Activated naive CD4-positive, alpha-beta T cell treated with anti-CD3 and anti-CD28 coated beads for 36 hours (primary cell): ENCODE measurements at regions not wholly inside any gene's neighbourhood (a gene's known extent, or its start where the extent isn't known, plus 50 kb on each side); places are given as distances from the start of the nearest gene placed in this dataset.
"Not testable (repeated sequence)": the region's sequence is repeated elsewhere in the genome, so short reads cannot be mapped to it uniquely, and the experiment has no call there.

ENCODE experiments used
- CTCF ChIA-PET: fragments of 350-600 bp; sonication (Branson Sonifier 250); formaldehyde crosslinking; loops from one replicate; lab custom pipeline; 2021; ENCODE audit warnings: antibody characterized with exemption; lab: Charles Lee
- DNase-seq: peaks from one replicate; pipeline ENCODE4 v3.0.0-alpha.2; 2020
- H3K27ac Mint-ChIP-seq: one replicate; pipeline ENCODE4 v1.8.0; 2021; ENCODE audit warnings: mild to moderate bottlenecking, mixed read lengths
- H3K27me3 Mint-ChIP-seq: one replicate; pipeline ENCODE4 v1.8.0; 2021; ENCODE audit warnings: low read depth, mixed read lengths
- H3K36me3 Mint-ChIP-seq: one replicate; pipeline ENCODE4 v1.8.0; 2021; ENCODE audit warnings: low read depth, mixed read lengths
- H3K4me1 Mint-ChIP-seq: one replicate; pipeline ENCODE4 v1.8.0; 2021; ENCODE audit warnings: low read depth, mixed read lengths
- H3K4me3 Mint-ChIP-seq: one replicate; pipeline ENCODE4 v1.8.0; 2021; ENCODE audit warnings: mild to moderate bottlenecking, moderate library complexity, mixed read lengths
- H3K9me3 Mint-ChIP-seq: one replicate; pipeline ENCODE4 v1.8.0; 2021; ENCODE audit warnings: mixed read lengths
- intact Hi-C: fragments of 100-400 bp; cut with micrococcal nuclease; formaldehyde crosslinking; loops from one replicate; pipeline ENCODE4 v1.15.1; 2023

- H3K4me1 Mint-ChIP-seq = no peaks in the 10 kb centered on the region
- no peak for DNase-seq
- peaks cover 10% of the 10 kb centered on the region for H3K9me3 Mint-ChIP-seq
- no peaks in the 10 kb centered on the region for H3K36me3 Mint-ChIP-seq
- no peak overlapping the region for H3K27ac Mint-ChIP-seq
- H3K27me3 Mint-ChIP-seq = no peaks in the 10 kb centered on the region
- CTCF ChIA-PET = no interaction called here
- intact Hi-C loops = no loop called here
- H3K4me3 Mint-ChIP-seq = no peak overlapping the region
Measured at GRCh38 chr9:106172265-106172664, 477.9 kb downstream of the TMEM38B start.

GRCh38 chr9:106174346-106174745 is 480.0 kb downstream of the TMEM38B start:
- H3K4me3 Mint-ChIP-seq = no peak overlapping the region
- H3K4me1 Mint-ChIP-seq = no peaks in the 10 kb centered on the region
- no peak for DNase-seq
- CTCF ChIA-PET = no interaction called here
- intact Hi-C loops = no loop called here
- no peaks in the 10 kb centered on the region for H3K36me3 Mint-ChIP-seq
- H3K27ac Mint-ChIP-seq = no peak overlapping the region
- no peaks in the 10 kb centered on the region for H3K27me3 Mint-ChIP-seq
- peaks cover 11% of the 10 kb centered on the region for H3K9me3 Mint-ChIP-seq

GRCh38 chr9:106177216-106177615 is 482.9 kb downstream of the TMEM38B start:
- H3K36me3 Mint-ChIP-seq = no peaks in the 10 kb centered on the region
- CTCF ChIA-PET = interaction anchor here (0.6 kb wide), 1 partner anchor 294 kb away, joined by 4 read pairs; no protein-coding TSS in a partner anchor
- intact Hi-C loops = no loop called here
- no peaks in the 10 kb centered on the region for H3K27me3 Mint-ChIP-seq
- H3K9me3 Mint-ChIP-seq = peaks cover 5% of the 10 kb centered on the region
- DNase-seq = no peak
- no peak overlapping the region for H3K27ac Mint-ChIP-seq
- no peaks in the 10 kb centered on the region for H3K4me1 Mint-ChIP-seq
- H3K4me3 Mint-ChIP-seq = no peak overlapping the region

- Mint-ChIP-seq H3K4me1 (no peaks in the 10 kb centered on the region), H3K27ac (no peak overlapping the region), H3K36me3 (no peaks in the 10 kb centered on the region), H3K27me3 (no peaks in the 10 kb centered on the region), H3K9me3 (peaks cover 5% of the 10 kb centered on the region), H3K4me3 (no peak overlapping the region)
- no peak for DNase-seq
- intact Hi-C loops = no loop called here
- CTCF ChIA-PET = no interaction called here
Measured at GRCh38 chr9:106179191-106179590, 484.9 kb downstream of the TMEM38B start.

- DNase-seq, CTCF ChIA-PET, H3K27ac Mint-ChIP-seq, intact Hi-C loops, H3K4me1 Mint-ChIP-seq, H3K4me3 Mint-ChIP-seq, H3K36me3 Mint-ChIP-seq, H3K27me3 Mint-ChIP-seq: not testable (repeated sequence)
- peaks cover 43% of the 10 kb centered on the region for H3K9me3 Mint-ChIP-seq
Measured at GRCh38 chr9:106203815-106204516, 509.6 kb downstream of the TMEM38B start.

GRCh38 chr9:106207298-106207697 is 513.0 kb downstream of the TMEM38B start:
- Mint-ChIP-seq H3K9me3 (peaks cover 26% of the 10 kb centered on the region), H3K4me1 (no peaks in the 10 kb centered on the region), H3K36me3 (no peaks in the 10 kb centered on the region), H3K27ac (no peak overlapping the region), H3K4me3 (no peak overlapping the region), H3K27me3 (no peaks in the 10 kb centered on the region)
- intact Hi-C loops = no loop called here
- no peak for DNase-seq
- CTCF ChIA-PET = no interaction called here

GRCh38 chr9:106218427-106218826 is 524.1 kb downstream of the TMEM38B start:
- Mint-ChIP-seq H3K27ac (no peak overlapping the region), H3K27me3 (no peaks in the 10 kb centered on the region), H3K9me3 (peaks cover 6% of the 10 kb centered on the region), H3K36me3 (no peaks in the 10 kb centered on the region), H3K4me3 (no peak overlapping the region), H3K4me1 (no peaks in the 10 kb centered on the region)
- intact Hi-C loops = no loop called here
- CTCF ChIA-PET = no interaction called here
- DNase-seq = no peak

GRCh38 chr9:106218854-106219253 is 524.5 kb downstream of the TMEM38B start:
- no peaks in the 10 kb centered on the region for H3K27me3 Mint-ChIP-seq
- intact Hi-C loops = no loop called here
- no peak overlapping the region for H3K27ac Mint-ChIP-seq
- H3K9me3 Mint-ChIP-seq = peaks cover 6% of the 10 kb centered on the region
- H3K4me3 Mint-ChIP-seq = no peak overlapping the region
- no peak for DNase-seq
- no peaks in the 10 kb centered on the region for H3K36me3 Mint-ChIP-seq
- H3K4me1 Mint-ChIP-seq = no peaks in the 10 kb centered on the region
- CTCF ChIA-PET = no interaction called here

- no peak overlapping the region for H3K4me3 Mint-ChIP-seq
- H3K27ac Mint-ChIP-seq = no peak overlapping the region
- CTCF ChIA-PET = no interaction called here
- no peaks in the 10 kb centered on the region for H3K27me3 Mint-ChIP-seq
- no peaks in the 10 kb centered on the region for H3K36me3 Mint-ChIP-seq
- intact Hi-C loops = no loop called here
- no peaks in the 10 kb centered on the region for H3K4me1 Mint-ChIP-seq
- DNase-seq = no peak
- H3K9me3 Mint-ChIP-seq = peaks cover 18% of the 10 kb centered on the region
Measured at GRCh38 chr9:106220415-106220814, 526.1 kb downstream of the TMEM38B start.

- no peaks in the 10 kb centered on the region for H3K4me1 Mint-ChIP-seq
- CTCF ChIA-PET = interaction anchor here (1.3 kb wide), 1 partner anchor 347 kb away, joined by 4 read pairs; no protein-coding TSS in a partner anchor
- intact Hi-C loops = no loop called here
Measured at GRCh38 chr9:106228861-106229260, 534.5 kb downstream of the TMEM38B start.

GRCh38 chr9:106233116-106233515 is 538.8 kb downstream of the TMEM38B start:
- intact Hi-C loops = no loop called here
- Mint-ChIP-seq H3K27me3 (no peaks in the 10 kb centered on the region), H3K4me3 (no peak overlapping the region), H3K27ac (no peak overlapping the region), H3K4me1 (no peaks in the 10 kb centered on the region), H3K36me3 (no peaks in the 10 kb centered on the region), H3K9me3 (peaks cover 9% of the 10 kb centered on the region)
- CTCF ChIA-PET = no interaction called here
- DNase-seq = no peak

More at GRCh38 chr9:106228861-106229260, 534.5 kb downstream of the TMEM38B start:
- Mint-ChIP-seq H3K27ac (no peak overlapping the region), H3K27me3 (no peaks in the 10 kb centered on the region), H3K9me3 (peaks cover 21% of the 10 kb centered on the region), H3K4me3 (no peak overlapping the region), H3K36me3 (no peaks in the 10 kb centered on the region)
- no peak for DNase-seq

- DNase-seq, H3K27ac Mint-ChIP-seq, intact Hi-C loops, H3K4me3 Mint-ChIP-seq, H3K4me1 Mint-ChIP-seq, H3K36me3 Mint-ChIP-seq, H3K27me3 Mint-ChIP-seq, CTCF ChIA-PET: not testable (repeated sequence)
- H3K9me3 Mint-ChIP-seq = peaks cover 12% of the 10 kb centered on the region
Measured at GRCh38 chr9:106260908-106261307, 566.6 kb downstream of the TMEM38B start.

- CTCF ChIA-PET = interaction anchor here (0.6 kb wide), 1 partner anchor 44 kb away, joined by 3 read pairs; no protein-coding TSS in a partner anchor
- Mint-ChIP-seq H3K4me3 (no peak overlapping the region), H3K9me3 (peaks cover 11% of the 10 kb centered on the region), H3K4me1 (no peaks in the 10 kb centered on the region), H3K36me3 (no peaks in the 10 kb centered on the region), H3K27me3 (no peaks in the 10 kb centered on the region), H3K27ac (no peak overlapping the region)
- intact Hi-C loops = no loop called here
- no peak for DNase-seq
Measured at GRCh38 chr9:106277966-106278365, 583.6 kb downstream of the TMEM38B start.
